Neural progenitor cell (in vitro differentiated cells): ENCODE measurements at regions not wholly inside any gene's neighbourhood (a gene's known extent, or its start where the extent isn't known, plus 50 kb on each side); places are given as distances from the start of the nearest gene placed in this dataset.

Experiments
- EZH2 ChIP-seq: fragments of 200-600 bp; sonication (generic); IDR thresholded peaks from 2 replicates; pipeline ENCODE4 v1.6.1; 2017; ENCODE audit warnings: antibody characterized with exemption, mild to moderate bottlenecking, moderate library complexity
- EZH2phosphoT487 ChIP-seq: fragments of 200-600 bp; sonication (generic); IDR thresholded peaks from 2 replicates; pipeline ENCODE4 v1.6.1; 2017; ENCODE audit warnings: antibody characterized with exemption
- TF ChIP-seq, protein P1 (sequence below): fragments of 200-600 bp; sonication (generic); IDR thresholded peaks from 2 replicates; pipeline ENCODE4 v1.5.1; 2017; ENCODE audit warnings: antibody characterized with exemption, mild to moderate bottlenecking

DNA sequence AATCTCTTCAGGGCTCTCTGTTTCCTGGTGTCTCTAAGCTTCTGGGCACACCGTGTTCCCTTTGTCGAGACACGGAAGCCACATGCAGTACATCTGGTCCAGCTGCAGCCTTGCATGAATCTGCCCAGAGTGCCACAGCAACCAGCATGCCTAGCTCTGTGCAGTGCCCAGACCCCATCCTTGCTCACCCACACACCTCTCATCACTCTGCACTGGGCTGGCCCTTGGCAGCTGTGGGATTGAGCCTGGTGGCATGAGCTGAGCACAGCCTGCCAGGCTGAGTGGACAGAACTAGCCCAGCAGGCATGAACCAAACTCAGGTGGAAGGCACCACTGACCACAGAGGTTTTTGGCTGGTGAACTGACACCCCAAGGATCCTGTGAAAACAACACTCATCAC, 279.9 kb downstream of the ATXN7L3B start:
- no peak for TF ChIP-seq EZH2
- TF ChIP-seq, protein P1, sequence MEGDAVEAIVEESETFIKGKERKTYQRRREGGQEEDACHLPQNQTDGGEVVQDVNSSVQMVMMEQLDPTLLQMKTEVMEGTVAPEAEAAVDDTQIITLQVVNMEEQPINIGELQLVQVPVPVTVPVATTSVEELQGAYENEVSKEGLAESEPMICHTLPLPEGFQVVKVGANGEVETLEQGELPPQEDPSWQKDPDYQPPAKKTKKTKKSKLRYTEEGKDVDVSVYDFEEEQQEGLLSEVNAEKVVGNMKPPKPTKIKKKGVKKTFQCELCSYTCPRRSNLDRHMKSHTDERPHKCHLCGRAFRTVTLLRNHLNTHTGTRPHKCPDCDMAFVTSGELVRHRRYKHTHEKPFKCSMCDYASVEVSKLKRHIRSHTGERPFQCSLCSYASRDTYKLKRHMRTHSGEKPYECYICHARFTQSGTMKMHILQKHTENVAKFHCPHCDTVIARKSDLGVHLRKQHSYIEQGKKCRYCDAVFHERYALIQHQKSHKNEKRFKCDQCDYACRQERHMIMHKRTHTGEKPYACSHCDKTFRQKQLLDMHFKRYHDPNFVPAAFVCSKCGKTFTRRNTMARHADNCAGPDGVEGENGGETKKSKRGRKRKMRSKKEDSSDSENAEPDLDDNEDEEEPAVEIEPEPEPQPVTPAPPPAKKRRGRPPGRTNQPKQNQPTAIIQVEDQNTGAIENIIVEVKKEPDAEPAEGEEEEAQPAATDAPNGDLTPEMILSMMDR, result no peak
- TF ChIP-seq EZH2phosphoT487, result no peak
